ENCODE measurements at regions not wholly inside any gene's neighbourhood (a gene's known extent, or its start where the extent isn't known, plus 50 kb on each side); places are given as distances from the start of the nearest gene placed in this dataset.
"Not testable (repeated sequence)": the region's sequence is repeated elsewhere in the genome, so short reads cannot be mapped to it uniquely, and the experiment has no call there.

- no peak for DNase-seq
These were observed 107.5 kb upstream of the DYRK2 start for GRCh38 chr12:67540920-67541624.

GRCh38 chr12:67541625-67541991, 106.9 kb upstream of the DYRK2 start:
- peak; percentile 72 for DNase-seq

- no peak for DNase-seq
These were observed 105.3 kb upstream of the DYRK2 start for GRCh38 chr12:67543021-67543770.

GRCh38 chr12:67545298-67545697, 103.2 kb upstream of the DYRK2 start:
- DNase-seq = no peak

GRCh38 chr12:67546746-67547145, 101.8 kb upstream of the DYRK2 start:
- no peak for DNase-seq

GRCh38 chr12:67555075-67555717, 93.3 kb upstream of the DYRK2 start:
- DNase-seq = not testable (repeated sequence)

- DNase-seq = no peak
These were observed 89.8 kb upstream of the DYRK2 start for GRCh38 chr12:67558775-67559174.

GRCh38 chr12:67559751-67560150, 88.8 kb upstream of the DYRK2 start:
- DNase-seq = no peak

- no peak for DNase-seq
These were observed 85.8 kb upstream of the DYRK2 start for GRCh38 chr12:67562513-67563287.

- DNase-seq = no peak
These were observed 80.5 kb upstream of the DYRK2 start for GRCh38 chr12:67568055-67568454.

- DNase-seq = no peak
These were observed 76.1 kb upstream of the DYRK2 start for GRCh38 chr12:67572492-67572891.

GRCh38 chr12:67573566-67573965, 75.0 kb upstream of the DYRK2 start:
- DNase-seq = no peak

GRCh38 chr12:67578976-67579661, 69.4 kb upstream of the DYRK2 start:
- no peak for DNase-seq

- DNase-seq = no peak
These were observed 68.9 kb upstream of the DYRK2 start for GRCh38 chr12:67579662-67580003.

GRCh38 chr12:67582238-67582834, 66.2 kb upstream of the DYRK2 start:
- DNase-seq = no peak

- DNase-seq = no peak
These were observed 65.7 kb upstream of the DYRK2 start for GRCh38 chr12:67582844-67583243.

GRCh38 chr12:67586951-67587350, 61.6 kb upstream of the DYRK2 start:
- no peak for DNase-seq

- DNase-seq = no peak
These were observed 59.5 kb upstream of the DYRK2 start for GRCh38 chr12:67589078-67589477.

GRCh38 chr12:67590149-67590790, 58.3 kb upstream of the DYRK2 start:
- DNase-seq = no peak

GRCh38 chr12:67592228-67593011, 56.1 kb upstream of the DYRK2 start:
- DNase-seq = peak; percentile 26

GRCh38 chr12:67593041-67593440, 55.5 kb upstream of the DYRK2 start:
- DNase-seq = no peak

All from NCI-H1105 (cell line).